Naive thymus-derived CD8-positive, alpha-beta T cell (primary cell): ENCODE measurements at regions not wholly inside any gene's neighbourhood (a gene's known extent, or its start where the extent isn't known, plus 50 kb on each side); places are given as distances from the start of the nearest gene placed in this dataset.

Source experiments
- ATAC-seq, 2 donors: fragments of 150-1000 bp; cut with Tn5 transposase in 1 of 2; sonication (Bioruptor Pico), chemical (Tn5 transposase) in 1 of 2; 1 replicate in 1 of 2; 2 replicates in 1 of 2; pipeline ENCODE4 v1.10.0; 2021; ENCODE audit warnings: mild to moderate bottlenecking in 2 of 2, moderate library complexity in 2 of 2
- POLR2A ChIA-PET: fragments of 350-600 bp; sonication (Branson Sonifier 250); formaldehyde crosslinking; loops from one replicate; lab custom pipeline; 2021; ENCODE audit warnings: antibody characterized with exemption; lab: Charles Lee
- DNase-seq, 10 donors: peaks; one replicate each; pipeline versions ENCODE4 v3.0.0 to v3.0.0-alpha.2; 2020 to 2022
- H3K27ac Mint-ChIP-seq, 10 donors: one replicate each; pipeline ENCODE4 v1.8.0; 2020 to 2022; ENCODE audit warnings: mild to moderate bottlenecking in 10 of 10, mixed read lengths in 10 of 10, moderate library complexity in 4 of 10, inconsistent platforms in 1 of 10
- H3K27me3 Mint-ChIP-seq, 5 donors: one replicate each; pipeline ENCODE4 v1.8.0; 2021 to 2022; ENCODE audit warnings: mixed read lengths in 5 of 5
- H3K36me3 Mint-ChIP-seq, 3 donors: one replicate each; pipeline ENCODE4 v1.8.0; 2020 to 2022; ENCODE audit warnings: mixed read lengths in 3 of 3, mild to moderate bottlenecking in 2 of 3, inconsistent platforms in 1 of 3
- H3K4me1 Mint-ChIP-seq, 4 donors: one replicate each; pipeline ENCODE4 v1.8.0; 2021 to 2022; ENCODE audit warnings: mixed read lengths in 4 of 4
- H3K4me3 Mint-ChIP-seq, 10 donors: one replicate each; pipeline ENCODE4 v1.8.0; 2020 to 2022; ENCODE audit warnings: mild to moderate bottlenecking in 10 of 10, mixed read lengths in 10 of 10, moderate library complexity in 6 of 10, inconsistent platforms in 1 of 10
- H3K9me3 Mint-ChIP-seq, 9 donors: one replicate each; pipeline ENCODE4 v1.8.0; 2020 to 2022; ENCODE audit warnings: mixed read lengths in 9 of 9, mild to moderate bottlenecking in 3 of 9, inconsistent platforms in 1 of 9, moderate library complexity in 1 of 9

DNA sequence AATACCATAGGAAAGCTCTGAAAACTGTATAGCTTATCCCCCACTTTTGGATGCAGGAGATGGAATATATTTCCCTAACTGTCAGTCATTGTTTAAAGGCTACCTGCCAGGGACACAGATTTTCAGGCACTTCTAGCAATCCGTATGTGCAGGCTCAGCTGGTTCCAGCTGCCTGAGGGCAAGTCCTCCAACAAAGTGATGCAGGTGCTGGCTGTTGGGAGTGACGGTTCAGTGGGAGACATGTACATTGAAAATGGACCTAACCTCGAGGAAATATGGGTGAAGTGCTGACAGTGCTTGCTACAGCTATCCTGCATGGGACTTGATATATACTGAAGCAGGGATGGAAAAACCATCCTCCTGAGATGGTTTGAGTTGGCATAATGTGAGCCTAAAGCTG lies 153.1 kb upstream of the GAP43 start:
- peaks cover 0 to 2% (median 0%) of the 10 kb centered on the region in 4 donors for H3K4me1 Mint-ChIP-seq
- DNase-seq (no peak), ATAC-seq (no peak)
- H3K36me3 Mint-ChIP-seq = no peaks in the 10 kb centered on the region
- H3K27ac Mint-ChIP-seq = no peak overlapping the region
- no peak overlapping the region for H3K4me3 Mint-ChIP-seq
- POLR2A ChIA-PET = no interaction called here
- no peaks in the 10 kb centered on the region for H3K9me3 Mint-ChIP-seq
- peaks cover 5 to 12% (median 11%) of the 10 kb centered on the region in 5 donors for H3K27me3 Mint-ChIP-seq

- ATAC-seq (no peak), DNase-seq (no peak)
- Mint-ChIP-seq H3K4me1 (peaks cover 0 to 2% (median 0%) of the 10 kb centered on the region in 4 donors), H3K27me3 (peaks cover 0 to 11% (median 4%) of the 10 kb centered on the region in 5 donors), H3K4me3 (no peak overlapping the region), H3K9me3 (no peaks in the 10 kb centered on the region), H3K36me3 (no peaks in the 10 kb centered on the region), H3K27ac (no peak overlapping the region)
- POLR2A ChIA-PET = no interaction called here
These were observed 147.9 kb upstream of the GAP43 start for GRCh38 chr3:115475178-115476041.

DNA sequence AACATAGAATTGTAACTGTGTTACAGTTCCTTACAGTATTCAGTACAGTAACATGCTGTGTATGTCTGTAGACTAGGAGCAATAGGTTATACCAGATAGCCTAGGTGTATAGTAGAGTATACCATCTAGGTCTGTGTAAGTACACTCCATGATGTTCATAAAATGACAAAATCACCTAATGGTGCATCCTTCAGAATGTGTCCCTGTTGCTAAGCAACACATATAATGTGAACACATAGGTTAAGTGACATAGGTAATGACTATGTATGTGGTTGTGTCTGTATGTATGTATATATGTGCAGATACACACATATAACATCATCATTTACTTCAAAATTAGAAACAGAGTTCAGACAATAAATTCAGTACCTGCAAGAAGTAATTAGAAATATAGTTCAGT lies 146.8 kb upstream of the GAP43 start:
- H3K4me1 Mint-ChIP-seq = peaks cover 0 to 2% (median 0%) of the 10 kb centered on the region in 4 donors
- H3K9me3 Mint-ChIP-seq = peaks cover 0 to 4% (median 0%) of the 10 kb centered on the region in 9 donors
- POLR2A ChIA-PET = no interaction called here
- peaks cover 0 to 12% (median 7%) of the 10 kb centered on the region in 5 donors for H3K27me3 Mint-ChIP-seq
- no peak for DNase-seq
- no peak overlapping the region for H3K27ac Mint-ChIP-seq
- H3K4me3 Mint-ChIP-seq = no peak overlapping the region
- peaks cover 0 to 4% (median 0%) of the 10 kb centered on the region in 3 donors for H3K36me3 Mint-ChIP-seq
- ATAC-seq = no peak

DNA sequence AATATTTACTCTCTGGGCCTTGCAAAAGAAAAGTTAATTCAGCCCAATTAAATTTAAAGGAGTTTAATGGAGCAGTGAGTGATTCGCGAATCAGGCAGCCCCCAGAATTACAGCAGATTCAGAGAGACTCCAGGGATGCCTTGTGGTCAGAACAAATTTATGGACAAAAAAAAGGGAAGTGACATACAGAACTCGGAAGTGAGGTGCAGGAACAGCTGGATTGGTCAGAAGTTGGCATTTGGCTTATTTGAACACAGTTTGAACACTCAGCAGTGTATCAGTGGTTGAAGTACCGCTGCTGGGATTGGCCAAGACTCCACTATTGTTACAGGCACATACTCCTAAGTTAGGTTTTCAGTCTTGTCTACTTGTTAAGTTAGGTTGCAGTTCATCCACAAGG lies 145.0 kb upstream of the GAP43 start:
- peaks cover 0 to 11% (median 6%) of the 10 kb centered on the region in 9 donors for H3K9me3 Mint-ChIP-seq
- no peak overlapping the region for H3K4me3 Mint-ChIP-seq
- DNase-seq = no peak
- POLR2A ChIA-PET = no interaction called here
- H3K4me1 Mint-ChIP-seq = peaks cover 0 to 2% (median 0%) of the 10 kb centered on the region in 4 donors
- peaks cover 10 to 16% (median 10%) of the 10 kb centered on the region in 5 donors for H3K27me3 Mint-ChIP-seq
- H3K36me3 Mint-ChIP-seq = peaks cover 0 to 8% (median 2%) of the 10 kb centered on the region in 3 donors
- ATAC-seq = no peak
- H3K27ac Mint-ChIP-seq = no peak overlapping the region

DNA sequence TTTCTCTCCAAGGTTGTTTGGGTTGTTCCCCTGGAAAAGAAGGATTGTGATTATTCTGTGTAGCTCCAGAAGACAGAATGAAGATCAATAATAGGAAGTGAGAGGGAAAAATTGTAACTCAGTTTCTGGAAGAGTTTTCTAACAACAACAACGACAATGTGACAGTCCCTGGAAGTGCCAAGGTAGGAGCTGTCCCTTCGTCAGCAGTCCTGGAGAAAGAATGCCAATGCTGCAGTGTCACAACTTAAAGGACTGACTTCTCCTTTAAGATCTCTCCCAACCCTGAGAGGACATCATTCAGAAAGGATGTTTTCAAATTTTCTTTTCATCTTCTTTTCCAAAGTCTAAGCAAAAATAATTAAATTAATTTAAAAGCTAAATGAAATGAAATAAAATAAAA lies 136.4 kb upstream of the GAP43 start:
- Mint-ChIP-seq H3K27me3 (peaks cover 10 to 37% (median 12%) of the 10 kb centered on the region in 5 donors), H3K27ac (peak overlapping the region in 1 of 10 donors; percentile 4), H3K36me3 (peaks cover 0 to 5% (median 2%) of the 10 kb centered on the region in 3 donors), H3K4me3 (no peak overlapping the region), H3K9me3 (peaks cover 0 to 12% (median 6%) of the 10 kb centered on the region in 9 donors), H3K4me1 (no peaks in the 10 kb centered on the region)
- DNase-seq (no peak), ATAC-seq (no peak)
- POLR2A ChIA-PET = no interaction called here

DNA sequence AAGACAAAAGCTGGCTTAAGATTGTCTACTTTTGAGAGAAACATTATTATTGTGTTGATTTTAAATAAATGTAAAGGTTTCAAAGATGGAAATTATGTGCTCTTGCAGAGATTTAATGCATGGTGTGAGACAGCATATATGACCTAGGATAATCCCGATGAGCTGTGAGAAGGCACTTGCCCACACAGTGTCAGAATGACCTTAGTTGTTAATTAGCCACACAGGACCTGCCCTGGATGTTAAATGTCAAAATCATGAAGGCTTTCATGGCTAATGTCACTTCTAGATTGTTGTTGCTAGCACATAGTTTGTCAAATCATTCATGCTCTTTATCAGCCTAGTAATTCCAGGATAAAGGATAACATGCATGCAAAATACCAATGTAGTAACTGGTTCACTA lies 135.3 kb upstream of the GAP43 start:
- peaks cover 8 to 32% (median 9%) of the 10 kb centered on the region in 5 donors for H3K27me3 Mint-ChIP-seq
- POLR2A ChIA-PET = no interaction called here
- ATAC-seq (no peak), DNase-seq (no peak)
- H3K4me1 Mint-ChIP-seq = no peaks in the 10 kb centered on the region
- H3K4me3 Mint-ChIP-seq = no peak overlapping the region
- peaks cover 0 to 5% (median 1%) of the 10 kb centered on the region in 9 donors for H3K9me3 Mint-ChIP-seq
- no peak overlapping the region for H3K27ac Mint-ChIP-seq
- H3K36me3 Mint-ChIP-seq = peaks cover 0 to under 1% (median 0%) of the 10 kb centered on the region in 3 donors

DNA sequence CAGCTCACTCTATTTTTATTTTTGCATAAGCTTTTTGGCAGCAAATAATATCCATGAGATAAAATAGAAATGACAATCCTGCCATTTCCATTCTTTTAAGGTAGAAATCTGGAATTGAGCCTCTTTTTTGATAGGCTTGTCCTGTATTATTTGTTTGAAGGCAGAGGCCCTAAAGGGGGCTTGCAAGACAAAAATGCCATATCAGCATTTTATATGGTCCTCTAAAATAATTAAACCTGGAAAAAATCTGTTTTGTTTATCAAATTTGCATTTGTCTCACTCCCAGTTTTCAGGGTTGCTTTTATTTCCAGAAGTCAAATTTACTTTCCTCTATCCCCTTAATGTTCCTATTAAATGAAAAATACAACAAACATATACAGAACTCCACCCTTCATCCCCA lies 134.9 kb upstream of the GAP43 start:
- DNase-seq (no peak), ATAC-seq (no peak)
- Mint-ChIP-seq H3K36me3 (no peaks in the 10 kb centered on the region), H3K27ac (no peak overlapping the region), H3K9me3 (peaks cover 0 to 2% (median 0%) of the 10 kb centered on the region in 9 donors), H3K4me3 (no peak overlapping the region), H3K27me3 (peaks cover 7 to 28% (median 10%) of the 10 kb centered on the region in 5 donors), H3K4me1 (no peaks in the 10 kb centered on the region)
- POLR2A ChIA-PET = no interaction called here

DNA sequence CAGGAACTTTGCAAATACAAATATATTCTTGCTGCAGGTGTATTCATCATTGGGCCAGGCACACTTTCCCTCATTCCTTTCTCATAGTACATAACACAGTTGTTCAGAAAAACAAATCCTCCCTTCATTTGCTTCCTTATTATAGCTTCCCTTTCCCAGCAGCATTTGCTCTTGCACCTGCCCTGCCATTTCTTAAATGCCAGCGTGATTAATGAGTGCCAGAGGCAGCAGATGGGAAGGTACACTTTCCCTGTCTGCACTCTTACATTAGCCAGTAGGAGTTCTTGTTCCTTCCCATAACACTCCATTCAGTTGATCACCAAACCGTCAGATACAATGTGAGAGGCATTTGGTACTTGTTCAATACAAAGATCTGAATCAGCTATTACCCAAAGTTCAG lies 128.5 kb upstream of the GAP43 start:
- Mint-ChIP-seq H3K27me3 (peaks cover 2 to 19% (median 11%) of the 10 kb centered on the region in 5 donors), H3K9me3 (no peaks in the 10 kb centered on the region), H3K27ac (no peak overlapping the region), H3K36me3 (no peaks in the 10 kb centered on the region), H3K4me1 (no peaks in the 10 kb centered on the region), H3K4me3 (no peak overlapping the region)
- POLR2A ChIA-PET = no interaction called here
- DNase-seq (no peak), ATAC-seq (no peak)

- H3K27ac Mint-ChIP-seq = no peak overlapping the region
- no peak for ATAC-seq
- POLR2A ChIA-PET = no interaction called here
- no peaks in the 10 kb centered on the region for H3K4me1 Mint-ChIP-seq
- no peaks in the 10 kb centered on the region for H3K36me3 Mint-ChIP-seq
- DNase-seq = no peak
- no peaks in the 10 kb centered on the region for H3K9me3 Mint-ChIP-seq
- H3K27me3 Mint-ChIP-seq = peaks cover 4 to 32% (median 8%) of the 10 kb centered on the region in 5 donors
- no peak overlapping the region for H3K4me3 Mint-ChIP-seq
These were observed 124.9 kb upstream of the GAP43 start for GRCh38 chr3:115498421-115498820.

- H3K9me3 Mint-ChIP-seq = no peaks in the 10 kb centered on the region
- ATAC-seq (no peak), DNase-seq (no peak)
- no peak overlapping the region for H3K27ac Mint-ChIP-seq
- H3K36me3 Mint-ChIP-seq = no peaks in the 10 kb centered on the region
- POLR2A ChIA-PET = no interaction called here
- H3K4me1 Mint-ChIP-seq = no peaks in the 10 kb centered on the region
- peaks cover 4 to 36% (median 8%) of the 10 kb centered on the region in 5 donors for H3K27me3 Mint-ChIP-seq
- no peak overlapping the region for H3K4me3 Mint-ChIP-seq
These were observed 124.4 kb upstream of the GAP43 start for GRCh38 chr3:115498898-115499297.

GRCh38 chr3:115499666-115500065 lies 123.6 kb upstream of the GAP43 start:
- no peak for ATAC-seq
- no peak for DNase-seq
- Mint-ChIP-seq H3K27ac (no peak overlapping the region), H3K4me3 (no peak overlapping the region), H3K9me3 (peaks cover 0 to 2% (median 0%) of the 10 kb centered on the region in 9 donors), H3K4me1 (no peaks in the 10 kb centered on the region), H3K27me3 (peaks cover 4 to 44% (median 8%) of the 10 kb centered on the region in 5 donors), H3K36me3 (no peaks in the 10 kb centered on the region)
- POLR2A ChIA-PET = no interaction called here

DNA sequence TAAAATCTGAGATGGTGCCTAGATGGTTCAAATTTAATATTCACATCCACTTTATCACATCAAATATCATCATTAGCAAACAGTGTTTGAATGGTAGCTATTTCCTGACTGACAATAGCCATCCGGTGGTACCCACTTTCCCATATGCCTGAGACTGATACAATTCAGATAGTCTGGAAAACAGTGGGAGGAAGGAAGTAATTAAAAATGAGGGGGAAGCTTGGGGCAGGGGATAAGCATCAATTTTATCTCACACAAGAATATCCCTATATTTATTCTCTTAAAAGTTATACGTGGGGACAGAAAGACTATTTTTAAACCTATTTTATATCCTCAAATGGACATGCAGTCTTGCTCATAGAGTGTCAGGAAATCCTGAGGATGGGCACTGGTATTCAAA lies 122.5 kb upstream of the GAP43 start:
- DNase-seq (no peak), ATAC-seq (no peak)
- Mint-ChIP-seq H3K4me3 (no peak overlapping the region), H3K4me1 (no peaks in the 10 kb centered on the region), H3K27ac (no peak overlapping the region), H3K36me3 (peaks cover 0 to 5% (median 0%) of the 10 kb centered on the region in 3 donors), H3K27me3 (peaks cover 1 to 40% (median 14%) of the 10 kb centered on the region in 5 donors), H3K9me3 (peaks cover 0 to 9% (median 2%) of the 10 kb centered on the region in 9 donors)
- POLR2A ChIA-PET = no interaction called here

DNA sequence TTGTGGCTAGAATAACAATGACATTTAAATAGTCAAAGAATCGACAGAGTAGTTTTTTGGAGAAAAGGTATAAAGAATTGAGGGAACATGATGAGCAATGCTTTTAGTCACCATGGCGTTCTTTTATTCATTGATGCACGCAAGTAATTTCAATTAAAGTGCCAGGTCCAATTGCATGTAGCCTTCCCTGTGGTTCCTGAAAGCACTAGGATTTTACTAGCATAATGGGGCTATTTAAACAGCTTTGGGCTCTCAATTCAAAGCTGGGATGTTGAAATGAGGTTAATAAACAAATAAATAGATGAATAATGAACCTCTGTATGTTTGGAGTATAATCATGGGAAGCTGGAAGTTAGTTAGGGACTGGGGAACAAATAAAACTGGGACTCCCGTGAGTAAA lies 121.2 kb upstream of the GAP43 start:
- no peak for DNase-seq
- Mint-ChIP-seq H3K36me3 (peaks cover 0 to 8% (median 2%) of the 10 kb centered on the region in 3 donors), H3K9me3 (peaks cover 0 to 12% (median 5%) of the 10 kb centered on the region in 9 donors), H3K4me1 (no peaks in the 10 kb centered on the region), H3K27ac (no peak overlapping the region), H3K27me3 (peaks cover 6 to 38% (median 16%) of the 10 kb centered on the region in 5 donors), H3K4me3 (no peak overlapping the region)
- POLR2A ChIA-PET = no interaction called here
- no peak for ATAC-seq
